ENCODE measurements at regions not wholly inside any gene's neighbourhood (a gene's known extent, or its start where the extent isn't known, plus 50 kb on each side); places are given as distances from the start of the nearest gene placed in this dataset.

GRCh38 chr7:41457832-41458437, 245.0 kb downstream of the INHBA start:
- H3K4me1 ChIP-seq (ENCODE audit: control insufficient read depth, insufficient read depth, low read length), result no peaks in the 10 kb centered on the region
- H3K27me3 ChIP-seq (ENCODE audit: control insufficient read depth, insufficient read depth, low read length, poor library complexity, severe bottlenecking), result no peaks in the 10 kb centered on the region
- no peaks in the 10 kb centered on the region for H3K27me3 Mint-ChIP-seq (ENCODE audit: insufficient read depth)
- H3K4me1 Mint-ChIP-seq, result no peaks in the 10 kb centered on the region
- no peaks in the 10 kb centered on the region for H3K9me3 ChIP-seq (ENCODE audit: control insufficient read depth, low read length)
- no peaks in the 10 kb centered on the region for H3K9me3 Mint-ChIP-seq
- H3K27ac Mint-ChIP-seq, result no peak overlapping the region
- DNase-seq, result no peak
- H3K36me3 Mint-ChIP-seq (ENCODE audit: low read depth), result no peaks in the 10 kb centered on the region
- H3K36me3 ChIP-seq (ENCODE audit: control insufficient read depth, insufficient read depth, low read length), result no peaks in the 10 kb centered on the region
- no peak overlapping the region for H3K27ac ChIP-seq (ENCODE audit: low read depth, low read length)
- no peak overlapping the region for H3K4me3 ChIP-seq (ENCODE audit: low read length)
- H3K4me3 Mint-ChIP-seq, result no peak overlapping the region
- no peak overlapping the region for H3K9ac ChIP-seq (ENCODE audit: extremely low read depth, low read length, poor library complexity, severe bottlenecking)
- TF ChIP-seq, protein P1, sequence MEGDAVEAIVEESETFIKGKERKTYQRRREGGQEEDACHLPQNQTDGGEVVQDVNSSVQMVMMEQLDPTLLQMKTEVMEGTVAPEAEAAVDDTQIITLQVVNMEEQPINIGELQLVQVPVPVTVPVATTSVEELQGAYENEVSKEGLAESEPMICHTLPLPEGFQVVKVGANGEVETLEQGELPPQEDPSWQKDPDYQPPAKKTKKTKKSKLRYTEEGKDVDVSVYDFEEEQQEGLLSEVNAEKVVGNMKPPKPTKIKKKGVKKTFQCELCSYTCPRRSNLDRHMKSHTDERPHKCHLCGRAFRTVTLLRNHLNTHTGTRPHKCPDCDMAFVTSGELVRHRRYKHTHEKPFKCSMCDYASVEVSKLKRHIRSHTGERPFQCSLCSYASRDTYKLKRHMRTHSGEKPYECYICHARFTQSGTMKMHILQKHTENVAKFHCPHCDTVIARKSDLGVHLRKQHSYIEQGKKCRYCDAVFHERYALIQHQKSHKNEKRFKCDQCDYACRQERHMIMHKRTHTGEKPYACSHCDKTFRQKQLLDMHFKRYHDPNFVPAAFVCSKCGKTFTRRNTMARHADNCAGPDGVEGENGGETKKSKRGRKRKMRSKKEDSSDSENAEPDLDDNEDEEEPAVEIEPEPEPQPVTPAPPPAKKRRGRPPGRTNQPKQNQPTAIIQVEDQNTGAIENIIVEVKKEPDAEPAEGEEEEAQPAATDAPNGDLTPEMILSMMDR (conservative IDR thresholded peaks at IDR 0.05), result no peak

GRCh38 chr7:41451826-41452225, 251.1 kb downstream of the INHBA start:
- Mint-ChIP-seq H3K4me3 (no peak overlapping the region), H3K36me3 (ENCODE audit: low read depth) (no peaks in the 10 kb centered on the region), H3K27ac (no peak overlapping the region), H3K9me3 (no peaks in the 10 kb centered on the region), H3K27me3 (ENCODE audit: insufficient read depth) (peaks cover 1% of the 10 kb centered on the region), H3K4me1 (peaks cover 4% of the 10 kb centered on the region)
- no peak overlapping the region for H3K27ac ChIP-seq (ENCODE audit: low read depth, low read length)
- H3K27me3 ChIP-seq (ENCODE audit: control insufficient read depth, insufficient read depth, low read length, poor library complexity, severe bottlenecking), result no peaks in the 10 kb centered on the region
- no peaks in the 10 kb centered on the region for H3K4me1 ChIP-seq (ENCODE audit: control insufficient read depth, insufficient read depth, low read length)
- 100% methylated on average over 1 of the region's 1 CpG; no CpG with 5 or more reads in 1 of the 2 experiments for WGBS, 2 experiments (ENCODE audit: insufficient coverage in 1 of 2, insufficient read length in 1 of 2)
- DNase-seq, result no peak
- no peaks in the 10 kb centered on the region for H3K36me3 ChIP-seq (ENCODE audit: control insufficient read depth, insufficient read depth, low read length)
- H3K9ac ChIP-seq (ENCODE audit: extremely low read depth, low read length, poor library complexity, severe bottlenecking), result no peak overlapping the region
- TF ChIP-seq, protein P1 (conservative IDR thresholded peaks at IDR 0.05), result no peak
- H3K4me3 ChIP-seq (ENCODE audit: low read length), result no peak overlapping the region
- H3K9me3 ChIP-seq (ENCODE audit: control insufficient read depth, low read length), result no peaks in the 10 kb centered on the region

DNA sequence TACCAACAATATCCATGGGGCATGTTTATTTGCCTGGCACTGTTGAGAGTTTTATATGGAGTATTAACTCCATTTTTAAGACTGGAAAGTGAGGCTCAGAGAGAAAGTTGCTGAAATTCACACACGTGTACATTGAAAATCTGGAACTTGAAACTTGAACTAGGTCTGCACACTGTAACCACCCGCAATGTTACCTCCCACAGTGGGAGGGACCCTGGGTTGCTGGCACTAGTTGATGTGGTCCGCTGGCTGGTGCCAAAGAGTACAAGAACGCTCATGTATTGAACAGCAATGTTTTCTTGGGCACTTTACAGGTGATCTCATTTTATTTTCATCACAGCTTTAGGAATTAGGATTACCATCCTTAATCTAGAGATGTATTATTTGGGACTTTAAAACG, 253.2 kb downstream of the INHBA start:
- TF ChIP-seq, protein P1 (conservative IDR thresholded peaks at IDR 0.05), result no peak
- Mint-ChIP-seq H3K27ac (no peak overlapping the region), H3K4me1 (peaks cover 19% of the 10 kb centered on the region), H3K4me3 (no peak overlapping the region), H3K9me3 (no peaks in the 10 kb centered on the region), H3K27me3 (ENCODE audit: insufficient read depth) (peaks cover 1% of the 10 kb centered on the region), H3K36me3 (ENCODE audit: low read depth) (no peaks in the 10 kb centered on the region)
- Histone ChIP-seq H3K4me1 (ENCODE audit: control insufficient read depth, insufficient read depth, low read length) (peaks cover 12% of the 10 kb centered on the region), H3K9me3 (ENCODE audit: control insufficient read depth, low read length) (no peaks in the 10 kb centered on the region), H3K27ac (ENCODE audit: low read depth, low read length) (no peak overlapping the region), H3K4me3 (ENCODE audit: low read length) (no peak overlapping the region), H3K27me3 (ENCODE audit: control insufficient read depth, insufficient read depth, low read length, poor library complexity, severe bottlenecking) (no peaks in the 10 kb centered on the region), H3K36me3 (ENCODE audit: control insufficient read depth, insufficient read depth, low read length) (no peaks in the 10 kb centered on the region), H3K9ac (ENCODE audit: extremely low read depth, low read length, poor library complexity, severe bottlenecking) (no peak overlapping the region)
- 95 to 98% methylated on average over 4 to 5 of the region's 5 CpGs for WGBS, 2 experiments (ENCODE audit: insufficient coverage in 1 of 2, insufficient read length in 1 of 2)
- no peak for DNase-seq
